NCI-H446 (cell line): ENCODE measurements at regions not wholly inside any gene's neighbourhood (a gene's known extent, or its start where the extent isn't known, plus 50 kb on each side); places are given as distances from the start of the nearest gene placed in this dataset.
A peak's percentile ranks its signal among the peaks of the same experiment; 100 is the strongest.

ENCODE experiments used
- DNase-seq, 2 experiments: peaks; one replicate each; lab custom pipeline; 2025; lab: John Stamatoyannopoulos, UW

DNA sequence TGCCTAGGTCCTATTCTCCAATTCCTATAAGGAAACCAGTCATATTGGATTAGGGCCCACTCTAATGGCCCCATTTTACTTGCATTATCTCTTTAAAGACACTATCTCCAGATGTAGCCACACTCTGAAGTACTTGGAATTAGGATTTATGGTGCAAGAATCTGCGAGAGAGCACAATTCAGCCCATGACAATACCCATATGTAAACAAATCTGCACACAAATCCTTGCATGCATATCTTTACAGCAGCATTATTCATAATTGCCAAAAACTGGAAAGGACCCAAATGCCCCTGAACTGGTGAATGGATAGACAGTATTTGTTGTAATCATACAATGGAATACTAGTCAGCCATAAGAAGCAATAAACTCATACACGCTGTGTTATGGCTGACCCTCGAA, 229.8 kb upstream of the ADAMTS5 start:
- no peak for DNase-seq

DNA sequence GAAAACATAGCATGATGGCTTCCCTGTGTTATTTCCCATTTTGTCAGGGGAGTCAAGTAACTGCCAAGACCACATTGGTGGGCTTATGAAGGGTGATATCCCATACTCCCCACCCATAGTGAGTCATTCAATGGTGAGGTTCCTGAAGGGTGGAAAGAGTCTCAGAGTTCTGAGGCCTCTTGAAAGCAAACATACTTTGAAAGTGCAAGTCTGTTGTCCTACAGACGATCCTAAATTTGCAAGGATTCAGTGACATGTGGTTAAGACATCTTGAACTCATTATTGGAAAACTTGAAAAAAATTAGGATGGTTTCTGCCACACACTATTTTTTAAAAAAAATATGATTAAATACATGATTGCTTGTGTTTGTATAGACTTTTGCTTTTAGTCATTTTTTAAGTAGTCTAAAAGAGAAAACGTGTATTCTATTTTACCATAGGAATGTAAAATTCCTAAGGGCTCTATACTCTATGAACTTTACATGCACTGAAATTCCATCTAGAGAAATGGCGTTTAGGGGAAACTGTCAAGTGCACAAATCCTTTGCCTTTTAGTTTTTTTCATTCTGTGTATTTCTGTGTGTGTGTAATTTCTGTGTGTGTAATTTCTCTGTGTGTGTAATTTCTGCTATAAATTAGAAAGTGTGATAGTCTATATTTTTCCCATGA, 225.5 kb upstream of the ADAMTS5 start:
- no peak for DNase-seq

DNA sequence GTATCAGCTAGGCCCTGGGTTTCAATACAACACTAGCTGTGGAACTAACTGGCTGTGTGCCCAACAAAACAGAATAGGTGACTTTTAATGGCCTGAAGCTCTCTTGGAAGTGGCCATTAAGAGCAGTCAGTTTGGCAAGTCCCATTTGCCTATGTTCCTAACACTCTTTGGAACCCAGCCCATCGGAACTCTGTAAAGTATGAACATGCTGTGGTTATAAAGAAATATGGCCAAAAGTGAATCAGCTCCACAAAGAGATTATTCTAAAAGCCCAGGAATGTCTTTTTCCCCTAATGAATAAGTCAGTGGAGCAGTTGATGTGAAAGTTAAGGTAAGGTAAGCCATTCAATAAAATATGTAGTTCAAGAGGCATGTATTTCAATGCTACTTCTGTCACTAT, 223.7 kb upstream of the ADAMTS5 start:
- peak in 1 of 2 experiments; percentile 55 for DNase-seq

DNA sequence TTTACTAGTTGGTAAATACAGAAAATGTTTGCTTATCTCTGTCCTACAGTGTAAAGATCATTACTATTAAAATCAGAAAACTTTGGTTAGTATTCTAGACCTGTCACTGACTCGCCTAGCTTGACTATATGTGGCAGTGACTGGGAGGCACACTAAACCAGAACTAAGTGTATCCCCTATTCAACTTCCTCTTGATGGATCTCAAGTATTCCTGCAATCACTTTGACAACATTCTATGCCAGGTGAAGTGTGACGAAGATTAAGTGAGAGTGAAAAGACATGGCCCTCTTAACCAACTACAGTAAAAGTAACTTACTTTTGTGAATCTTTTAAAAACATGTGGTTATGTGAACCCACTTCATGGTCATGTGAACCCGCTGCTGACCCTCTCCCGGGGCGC, 223.0 kb upstream of the ADAMTS5 start:
- DNase-seq = no peak

DNA sequence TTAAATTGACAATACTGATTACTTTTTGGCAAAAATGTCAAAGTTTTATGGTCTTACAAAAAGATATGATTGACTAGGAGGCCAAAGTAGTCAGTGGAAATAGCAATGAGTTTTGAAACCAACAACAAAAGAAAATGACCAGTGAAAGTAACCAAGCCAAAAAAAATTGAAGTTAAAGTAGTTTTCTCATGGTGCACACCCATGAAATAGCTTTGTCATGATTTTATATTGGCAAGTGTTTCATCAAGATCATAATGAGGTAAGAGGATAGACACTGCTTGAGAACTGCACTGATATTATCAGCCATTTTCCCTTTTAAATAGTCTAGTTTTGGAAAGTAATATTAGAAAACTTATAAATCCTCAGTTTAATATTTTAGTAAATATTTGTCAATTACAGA, 206.2 kb upstream of the ADAMTS5 start:
- DNase-seq = no peak

DNA sequence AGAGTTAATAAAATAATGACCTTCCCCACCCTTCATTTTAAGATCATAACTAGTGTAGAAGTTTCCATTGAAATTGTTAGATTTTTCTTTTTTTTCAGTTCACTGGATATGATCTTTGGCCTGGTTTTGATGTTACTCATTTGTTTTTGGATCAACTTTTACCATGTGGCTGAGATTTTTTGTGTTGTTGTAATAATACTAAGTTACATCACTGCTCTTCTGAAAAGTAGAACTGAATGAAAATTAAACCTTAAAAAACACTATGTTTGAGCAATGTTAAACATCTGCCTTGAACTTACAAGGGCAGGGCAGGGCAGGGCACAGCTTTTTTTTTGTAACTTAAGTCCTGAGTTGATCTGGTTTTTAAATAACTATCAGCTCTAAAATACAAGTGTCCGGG, 204.8 kb upstream of the ADAMTS5 start:
- DNase-seq = no peak

DNA sequence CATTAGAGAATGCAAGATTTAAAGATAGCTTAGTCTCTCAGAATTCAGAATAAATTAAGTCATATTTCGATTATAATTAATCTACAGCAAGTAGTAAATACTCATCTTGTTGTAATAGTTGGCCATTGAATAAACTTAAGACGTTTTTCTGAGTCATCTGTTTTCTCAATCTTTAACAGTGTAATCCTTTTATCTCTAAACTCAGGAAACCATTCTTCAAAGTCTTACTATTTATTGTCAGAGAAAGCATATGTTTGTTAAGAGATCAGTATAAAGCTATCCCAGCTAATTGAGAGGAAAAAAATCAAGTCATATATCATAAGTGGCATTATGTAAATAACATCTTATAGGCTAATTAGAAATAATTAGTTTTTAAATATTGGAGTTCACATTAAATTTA, 201.2 kb upstream of the ADAMTS5 start:
- DNase-seq = no peak

DNA sequence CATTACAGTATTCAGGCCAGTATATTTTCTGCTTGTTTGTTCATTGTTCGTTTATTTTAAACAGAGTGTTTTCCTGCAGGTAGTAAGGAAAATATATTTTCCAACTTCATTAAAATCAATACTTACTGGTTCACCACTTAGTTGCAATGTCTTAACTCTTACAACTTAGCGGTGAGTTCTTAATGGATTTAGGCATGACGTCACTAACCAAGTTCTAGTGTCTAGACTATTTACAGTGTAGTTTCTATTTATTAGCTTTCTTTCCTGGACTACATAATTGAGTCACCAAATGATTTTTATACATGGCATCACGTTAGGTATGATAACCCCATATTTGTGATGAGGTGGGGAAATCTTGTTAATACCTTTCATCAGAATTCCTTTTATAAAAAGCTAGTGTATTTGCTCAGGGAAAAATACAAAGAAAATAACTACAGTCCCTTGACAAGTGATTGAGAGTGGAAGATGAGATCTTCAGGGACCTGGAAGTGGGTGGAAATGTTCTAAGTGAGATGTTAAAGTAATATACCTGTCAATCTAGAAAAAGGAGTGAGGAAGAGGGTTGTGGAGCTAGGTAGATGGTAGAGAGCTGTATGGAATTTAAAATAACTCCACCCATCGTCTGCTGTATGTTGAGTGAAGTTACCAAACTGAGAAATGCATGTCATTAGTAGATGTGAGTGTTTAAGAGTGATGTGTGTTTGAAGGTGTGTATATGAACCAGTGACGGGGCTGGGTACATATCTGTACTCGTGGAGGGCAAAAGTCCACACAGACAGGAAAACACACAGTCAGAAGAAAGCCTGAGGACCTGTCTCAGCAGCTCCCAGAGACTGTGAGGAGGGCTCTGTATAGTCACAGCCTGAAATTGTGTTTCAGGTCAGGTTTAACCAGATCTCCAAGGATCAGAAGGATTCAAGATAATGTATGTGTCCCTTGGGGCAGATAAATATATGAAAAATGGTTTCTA, 197.6 kb upstream of the ADAMTS5 start:
- DNase-seq = no peak

DNA sequence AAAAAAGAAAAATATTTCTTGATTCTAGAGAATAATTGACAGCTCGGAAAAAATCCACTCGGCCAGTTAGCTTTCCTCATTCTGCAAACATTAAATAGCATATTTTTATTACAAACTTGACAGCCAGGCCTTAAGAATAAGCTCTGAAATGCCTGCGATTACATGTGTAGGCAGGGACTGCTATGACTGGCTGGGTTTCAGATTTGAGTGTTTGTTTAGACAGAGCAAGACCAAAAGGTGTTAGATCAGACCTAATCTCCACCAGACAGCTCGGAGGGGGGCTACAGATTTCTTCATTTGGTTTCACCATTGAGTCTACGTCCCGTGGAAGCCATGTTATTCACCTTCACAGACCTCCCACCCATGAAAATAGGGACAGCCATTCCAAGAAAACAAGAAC, 192.1 kb upstream of the ADAMTS5 start:
- DNase-seq = peak in 1 of 2 experiments; percentile 9

DNA sequence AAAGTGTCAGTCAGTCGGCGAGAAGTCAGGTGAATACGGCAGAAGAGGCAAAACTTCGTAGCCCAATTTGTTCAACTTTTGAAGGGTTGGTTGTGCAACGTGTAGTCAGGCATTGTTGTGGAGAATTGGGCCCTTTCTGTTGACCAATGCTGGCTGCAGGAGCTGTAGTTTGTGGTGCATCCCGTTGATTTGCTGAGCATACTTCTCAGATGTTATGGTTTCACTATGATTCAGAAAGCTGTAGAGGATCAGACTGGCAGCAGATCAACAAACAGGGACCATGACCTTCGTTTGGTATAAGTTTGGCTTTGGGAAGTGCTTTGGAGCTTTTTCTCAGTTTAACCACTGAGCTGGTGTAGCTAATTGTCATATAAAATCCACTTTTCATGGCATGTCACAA, 190.2 kb upstream of the ADAMTS5 start:
- no peak for DNase-seq

DNA sequence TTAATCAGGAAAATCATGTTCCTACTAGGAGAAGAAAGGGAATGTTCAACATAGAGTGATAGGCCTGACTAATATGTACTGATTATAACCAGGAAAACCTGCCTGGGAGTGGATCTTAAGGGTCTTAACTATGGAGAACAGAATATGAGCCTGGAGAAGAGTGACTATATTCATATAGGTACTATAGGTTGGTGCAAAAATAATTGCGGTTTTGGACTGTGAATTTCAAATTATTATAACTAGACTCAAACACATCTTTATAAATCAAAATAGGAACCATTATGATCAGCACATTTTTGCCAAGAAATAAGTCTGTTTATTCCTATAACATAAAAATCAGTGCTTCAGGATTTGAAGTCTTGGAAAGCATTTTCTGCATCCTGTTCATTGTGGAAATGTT, 189.8 kb upstream of the ADAMTS5 start:
- DNase-seq = no peak

DNA sequence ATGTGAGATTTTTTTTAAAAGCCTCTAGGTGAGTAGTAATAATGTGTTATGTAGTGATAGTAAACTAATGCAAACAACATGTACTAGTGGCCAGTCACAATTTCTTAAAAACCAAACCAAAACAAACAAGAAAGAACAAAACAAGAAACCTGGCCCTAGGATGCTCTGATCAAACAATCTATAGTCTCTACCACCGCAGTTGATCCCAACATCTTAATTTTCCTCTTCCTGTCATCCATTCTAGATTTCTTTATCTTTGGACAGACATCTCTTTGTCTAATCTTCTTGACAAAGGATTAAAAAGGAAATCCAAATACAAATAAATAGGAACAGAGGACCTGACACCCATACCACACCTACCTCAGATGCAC, 188.2 kb upstream of the ADAMTS5 start:
- no peak for DNase-seq

DNA sequence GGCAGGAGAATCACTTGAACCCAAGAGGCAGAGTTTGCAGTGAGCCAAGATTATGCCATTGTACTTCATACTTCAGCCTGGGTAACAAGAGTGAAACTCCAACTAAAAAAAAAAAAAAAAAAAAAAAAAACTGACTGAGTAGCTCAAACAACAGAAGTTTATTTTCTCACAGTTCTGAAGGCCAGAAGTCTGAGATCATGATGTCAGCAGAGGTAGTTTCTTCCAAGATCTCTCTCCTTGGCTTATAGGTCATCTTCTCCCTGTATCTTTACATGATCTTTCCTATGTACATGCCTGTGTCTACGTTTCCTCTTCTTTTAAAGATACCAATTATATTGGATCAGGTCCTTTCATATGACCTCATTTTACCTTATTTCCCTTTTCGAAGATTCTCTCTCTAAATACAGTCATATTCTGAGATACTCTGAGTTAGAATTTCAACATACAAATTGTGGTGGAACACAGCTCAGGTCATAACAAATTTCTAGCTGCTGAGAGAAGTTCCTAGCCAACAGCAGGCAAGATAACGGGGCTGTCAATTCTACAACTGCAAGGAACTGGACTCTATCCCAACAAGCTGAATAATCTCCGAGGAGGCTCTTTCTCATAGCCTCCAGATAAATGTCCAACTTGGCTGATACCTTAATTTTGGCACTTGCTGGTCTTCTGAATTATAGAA, 187.7 kb upstream of the ADAMTS5 start:
- DNase-seq = no peak

DNA sequence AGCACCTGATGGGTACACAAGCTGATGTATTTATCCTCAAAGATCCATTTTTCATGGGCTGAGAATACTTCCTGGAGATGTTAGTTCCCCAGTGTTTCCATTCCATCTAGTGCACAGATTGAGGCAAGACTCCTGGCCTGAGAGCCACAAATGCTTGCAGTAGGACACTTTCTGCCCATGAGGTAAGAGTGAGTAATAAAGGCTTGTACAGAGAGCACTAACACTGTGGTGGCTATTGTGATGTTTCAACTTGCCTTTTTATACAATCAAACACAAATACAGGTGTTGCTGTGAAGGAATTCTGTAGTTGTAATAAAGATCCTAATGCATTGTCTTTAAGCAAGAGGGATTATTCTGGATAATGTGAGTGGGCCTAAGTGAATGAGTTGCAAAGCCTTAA, 186.1 kb upstream of the ADAMTS5 start:
- DNase-seq = no peak

DNA sequence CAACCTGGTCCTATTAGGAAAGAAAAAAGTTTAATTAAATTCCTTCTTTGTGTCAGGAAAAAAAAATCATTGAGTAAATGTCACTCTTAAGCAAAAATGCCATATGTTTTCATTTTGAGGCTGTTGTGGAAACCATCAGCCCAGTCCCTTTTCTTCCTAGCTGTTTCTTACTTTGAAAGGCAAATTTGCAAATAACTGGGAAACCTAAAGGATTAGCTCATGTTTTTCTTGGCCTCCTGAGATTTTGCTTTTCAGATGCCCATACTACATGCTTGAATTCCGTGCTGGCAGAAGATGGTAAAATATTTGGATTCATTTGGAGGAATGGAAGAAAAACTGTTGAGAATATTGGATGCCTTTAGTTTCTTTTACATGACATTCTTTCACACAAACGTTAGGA, 182.1 kb upstream of the ADAMTS5 start:
- no peak for DNase-seq

DNA sequence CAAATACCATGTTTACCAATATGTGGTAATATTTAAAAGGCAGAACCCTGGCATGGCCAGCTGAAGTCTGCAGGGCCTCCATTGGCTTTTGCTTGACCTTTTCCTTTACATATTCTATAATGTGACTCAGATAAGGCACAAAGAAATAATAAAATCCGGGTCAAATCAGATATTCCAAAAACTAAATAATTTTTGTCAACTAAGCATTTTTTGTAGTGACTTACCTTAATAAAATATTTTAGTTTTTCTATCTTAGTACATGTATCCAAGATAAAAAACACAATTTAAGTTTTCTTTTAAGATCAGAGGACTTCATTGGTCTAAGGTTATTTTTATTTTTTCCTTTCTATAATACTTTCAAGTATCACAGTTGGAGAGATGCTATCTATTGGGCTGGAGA, 179.4 kb upstream of the ADAMTS5 start:
- DNase-seq = no peak

DNA sequence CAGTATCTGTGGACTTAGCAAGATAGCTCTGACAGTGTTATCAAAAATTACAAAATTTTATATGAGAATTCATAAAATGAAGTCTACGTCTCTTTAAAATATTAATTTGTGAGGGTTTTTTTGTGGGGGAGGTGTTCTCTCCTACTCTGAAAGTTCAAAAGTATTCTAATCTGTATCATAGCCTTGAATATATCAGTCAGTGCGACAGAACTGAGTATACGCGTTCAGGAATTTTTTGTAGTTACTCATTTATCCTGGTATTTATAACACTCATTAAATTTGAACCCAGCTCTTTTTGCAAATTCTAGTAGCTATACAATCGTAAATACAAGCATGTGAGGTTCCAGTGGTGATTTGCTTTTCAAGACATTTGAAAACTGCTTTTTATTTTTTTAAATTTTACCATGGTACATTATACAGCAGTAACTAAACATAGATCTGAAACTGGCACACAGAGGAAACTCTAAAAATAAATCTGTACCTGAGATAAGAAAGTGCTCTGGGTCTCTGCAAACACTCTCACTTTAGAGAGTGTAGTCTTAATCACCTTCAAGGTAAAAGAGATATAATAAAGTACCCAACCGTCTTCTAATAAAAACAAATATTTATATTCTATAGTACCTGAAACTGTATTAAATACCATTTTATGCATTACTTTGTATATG, 178.4 kb upstream of the ADAMTS5 start:
- DNase-seq = no peak

DNA sequence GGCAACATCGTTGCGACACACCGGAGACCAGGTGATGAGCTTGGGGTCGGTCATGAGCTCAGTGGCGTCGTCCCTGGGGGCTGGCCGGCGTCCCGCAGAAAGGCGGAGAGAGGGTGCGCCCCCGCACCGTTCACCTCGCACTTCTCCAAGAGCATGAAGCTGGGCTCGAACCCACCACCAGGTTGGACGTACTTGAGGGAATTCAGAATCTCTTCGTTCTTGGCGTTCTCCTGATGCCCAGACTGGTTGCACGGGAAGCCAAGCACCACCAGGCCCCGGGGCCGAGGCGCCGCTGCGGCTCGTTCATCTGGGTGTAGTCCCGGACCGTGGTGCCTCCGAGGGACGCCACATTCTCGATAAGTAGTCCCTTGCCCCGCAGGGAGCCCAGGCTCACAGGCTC, 176.6 kb upstream of the ADAMTS5 start:
- DNase-seq = no peak

DNA sequence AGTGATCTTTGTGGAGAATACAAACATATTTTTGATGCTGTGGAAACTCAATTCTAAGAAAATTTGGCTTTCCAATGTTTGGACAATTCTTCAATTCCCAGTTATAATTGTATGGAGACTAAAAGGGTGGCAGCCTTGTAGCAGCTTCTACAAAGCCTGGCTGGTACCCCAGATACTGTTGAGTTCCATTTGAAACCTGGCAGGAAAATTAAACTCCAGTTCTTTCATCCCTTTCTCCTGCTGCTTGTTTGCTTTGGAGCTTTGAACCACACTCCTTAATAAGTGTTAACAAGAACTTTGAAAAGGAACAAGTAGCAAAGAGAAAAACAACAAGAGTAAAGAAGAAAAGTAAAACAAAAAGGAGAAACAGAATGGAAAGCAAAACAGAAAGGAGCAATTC, 172.6 kb upstream of the ADAMTS5 start:
- DNase-seq = no peak

DNA sequence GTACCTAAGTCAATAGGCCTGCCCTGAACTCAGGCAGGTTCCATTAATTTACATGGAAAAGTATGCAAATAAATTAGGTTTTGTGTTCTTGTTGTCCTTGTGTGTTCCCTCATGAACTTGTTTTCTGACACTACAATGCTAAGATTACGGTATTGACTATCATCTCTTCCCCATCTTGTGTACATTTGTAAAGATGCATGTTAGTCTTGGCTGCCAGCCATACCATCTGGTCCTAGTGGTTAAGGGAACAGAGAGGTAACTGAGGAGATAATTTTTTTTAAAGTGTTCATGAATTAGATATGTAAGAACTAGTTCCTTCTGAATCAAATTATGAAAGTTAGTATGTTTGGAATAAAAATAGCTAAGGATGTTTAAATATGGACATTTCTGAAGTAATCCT, 167.6 kb upstream of the ADAMTS5 start:
- peak; percentile 71 to 89 for DNase-seq

DNA sequence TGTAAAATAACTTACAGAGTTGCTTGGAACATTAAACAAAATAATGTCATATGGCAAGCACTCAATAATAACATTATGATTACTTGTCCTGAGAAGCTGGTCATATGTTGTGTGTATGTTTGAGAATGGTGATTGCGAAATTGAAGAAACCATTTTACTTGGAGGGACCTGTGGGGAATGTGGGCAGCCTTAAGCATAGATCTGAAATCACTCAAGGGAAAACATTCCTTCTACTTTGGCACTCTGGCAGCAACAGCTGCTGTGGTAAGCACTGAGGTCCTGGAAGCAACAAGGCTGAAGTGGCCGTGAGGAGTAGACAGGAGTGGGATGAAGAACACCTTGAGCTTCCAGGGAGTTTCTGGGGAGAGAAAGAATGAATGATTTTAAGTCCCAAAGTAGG, 165.4 kb upstream of the ADAMTS5 start:
- peak; percentile 27 to 68 for DNase-seq

DNA sequence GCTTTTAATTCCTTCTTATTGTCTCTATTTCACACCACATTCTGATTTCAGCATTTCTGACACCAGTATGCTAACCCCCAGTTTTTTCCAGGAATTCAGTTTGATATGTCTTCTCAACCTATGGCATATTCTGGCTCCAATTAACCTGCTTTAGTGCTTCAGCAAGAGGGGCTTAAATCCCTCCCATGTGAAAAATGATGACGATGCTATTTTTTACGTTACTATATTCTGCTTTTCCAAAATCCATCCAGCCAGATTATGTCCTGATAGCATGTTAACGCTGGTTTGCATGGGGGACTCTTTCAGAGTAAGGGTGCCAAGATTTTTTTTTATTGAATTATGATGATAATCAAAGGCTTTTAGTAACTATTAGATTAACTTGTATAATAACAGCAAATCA, 163.3 kb upstream of the ADAMTS5 start:
- DNase-seq = no peak
